GM18520 (cell line): ENCODE measurements at regions not wholly inside any gene's neighbourhood (a gene's known extent, or its start where the extent isn't known, plus 50 kb on each side); places are given as distances from the start of the nearest gene placed in this dataset.
"Not testable (repeated sequence)": the region's sequence is repeated elsewhere in the genome, so short reads cannot be mapped to it uniquely, and the experiment has no call there.

ENCODE experiments used
- ATAC-seq: cut with Tn5 transposase; IDR thresholded peaks from one replicate; pipeline ENCODE4 v1.9.1; 2021; ENCODE audit not compliant: unreplicated experiment

- ATAC-seq, result no peak
Observed at GRCh38 chr9:102405218-102405867, 589.8 kb upstream of the CYLC2 start.

- ATAC-seq, result no peak
Observed at GRCh38 chr9:102403514-102403913, 591.6 kb upstream of the CYLC2 start.

GRCh38 chr9:102398205-102398604 is 596.9 kb upstream of the CYLC2 start:
- ATAC-seq, result no peak

GRCh38 chr9:102385620-102386019 is 609.5 kb upstream of the CYLC2 start:
- ATAC-seq, result not testable (repeated sequence)

GRCh38 chr9:102362470-102363132 is 624.2 kb upstream of the GRIN3A start:
- no peak for ATAC-seq

- no peak for ATAC-seq
Observed at GRCh38 chr9:102360846-102361245, 622.4 kb upstream of the GRIN3A start.

- no peak for ATAC-seq
Observed at GRCh38 chr9:102355982-102356381, 617.5 kb upstream of the GRIN3A start.

GRCh38 chr9:102354041-102354440 is 615.6 kb upstream of the GRIN3A start:
- no peak for ATAC-seq

GRCh38 chr9:102337471-102337870 is 599.0 kb upstream of the GRIN3A start:
- ATAC-seq, result not testable (repeated sequence)

- no peak for ATAC-seq
Observed at GRCh38 chr9:102309379-102309778, 570.9 kb upstream of the GRIN3A start.

- no peak for ATAC-seq
Observed at GRCh38 chr9:102295188-102295587, 556.7 kb upstream of the GRIN3A start.

- ATAC-seq, result no peak
Observed at GRCh38 chr9:102273952-102274351, 535.5 kb upstream of the GRIN3A start.

GRCh38 chr9:102253099-102253498 is 514.7 kb upstream of the GRIN3A start:
- ATAC-seq, result no peak

- no peak for ATAC-seq
Observed at GRCh38 chr9:102244916-102245315, 506.5 kb upstream of the GRIN3A start.

- ATAC-seq, result no peak
Observed at GRCh38 chr9:102237520-102237919, 499.1 kb upstream of the GRIN3A start.

- ATAC-seq, result no peak
Observed at GRCh38 chr9:102237094-102237493, 498.6 kb upstream of the GRIN3A start.

- not testable (repeated sequence) for ATAC-seq
Observed at GRCh38 chr9:102227416-102227815, 489.0 kb upstream of the GRIN3A start.

- no peak for ATAC-seq
Observed at GRCh38 chr9:102225841-102226441, 487.5 kb upstream of the GRIN3A start.

- not testable (repeated sequence) for ATAC-seq
Observed at GRCh38 chr9:102223320-102224136, 485.1 kb upstream of the GRIN3A start.

GRCh38 chr9:102209176-102209575 is 470.7 kb upstream of the GRIN3A start:
- ATAC-seq, result no peak

GRCh38 chr9:102206432-102206831 is 468.0 kb upstream of the GRIN3A start:
- no peak for ATAC-seq
